H1 (cell line): ENCODE measurements at regions not wholly inside any gene's neighbourhood (a gene's known extent, or its start where the extent isn't known, plus 50 kb on each side); places are given as distances from the start of the nearest gene placed in this dataset.
"Not testable (repeated sequence)": the region's sequence is repeated elsewhere in the genome, so short reads cannot be mapped to it uniquely, and the experiment has no call there.

Source experiments
- BRCA1 ChIP-seq: IDR thresholded peaks from 2 replicates; pipeline ENCODE4 v1.6.1; 2012; ENCODE audit warnings: low read depth, low read length, improper control_type of control experiment
- EP300 ChIP-seq, 2 experiments: IDR thresholded peaks; 1 replicate in 1 of 2; 2 replicates in 1 of 2; pipeline ENCODE4 v1.6.1; 2011 to 2012; ENCODE audit warnings: low read depth in 2 of 2, low read length in 2 of 2, mild to moderate bottlenecking in 2 of 2, borderline replicate concordance in 1 of 2, inconsistent platforms in 1 of 2, moderate library complexity in 1 of 2
- FOSL1 ChIP-seq: IDR thresholded peaks from 2 replicates; pipeline ENCODE4 v1.6.1; 2011; ENCODE audit warnings: mild to moderate bottlenecking, low read depth, low read length, moderate library complexity; ENCODE audit not compliant: insufficient read depth
- POLR2A ChIP-seq, 2 experiments: IDR thresholded peaks; 1 replicate in 1 of 2; 2 replicates in 1 of 2; pipeline ENCODE4 v1.6.1; 2011; ENCODE audit warnings: low read depth in 2 of 2, low read length in 2 of 2, mild to moderate bottlenecking in 2 of 2; ENCODE audit errors: control extremely low read depth in 1 of 2
- POLR2AphosphoS5 ChIP-seq: IDR thresholded peaks from 2 replicates; pipeline ENCODE4 v1.6.1; 2011; ENCODE audit warnings: low read depth, low read length
- SIN3A ChIP-seq, 2 experiments: IDR thresholded peaks in 1 of 2; conservative IDR thresholded peaks in 1 of 2; 2 replicates each; pipeline ENCODE4 v1.6.1; 2011 to 2012; ENCODE audit warnings: low read length in 2 of 2, improper control_type of control experiment in 1 of 2, low read depth in 1 of 2, mild to moderate bottlenecking in 1 of 2
- SP2 ChIP-seq: IDR thresholded peaks from 2 replicates; pipeline ENCODE4 v1.6.1; 2012; ENCODE audit warnings: mild to moderate bottlenecking, low read length, inconsistent platforms
- SP4 ChIP-seq: IDR thresholded peaks from 2 replicates; pipeline ENCODE4 v1.6.1; 2012; ENCODE audit warnings: low read length, inconsistent platforms
- TBP ChIP-seq: IDR thresholded peaks from 2 replicates; pipeline ENCODE4 v1.6.1; 2011; ENCODE audit warnings: low read depth, low read length, improper control_type of control experiment
- TF ChIP-seq, protein P1 (sequence below), 3 experiments: IDR thresholded peaks; 1 replicate in 2 of 3; 2 replicates in 1 of 3; pipeline versions ENCODE4 v1.5.1 to v1.6.1; 2011; ENCODE audit warnings: low read length in 3 of 3, mild to moderate bottlenecking in 3 of 3, inconsistent platforms in 2 of 3, low read depth in 1 of 3, moderate library complexity in 1 of 3; ENCODE audit not compliant: insufficient read depth in 1 of 3; ENCODE audit errors: control extremely low read depth in 1 of 3
- TF ChIP-seq, protein P2 (sequence below): IDR thresholded peaks from 2 replicates; pipeline ENCODE4 v1.6.1; 2011; ENCODE audit warnings: low read length, improper control_type of control experiment
- TF ChIP-seq, protein P3 (sequence below): IDR thresholded peaks from 2 replicates; pipeline ENCODE4 v1.6.1; 2012; ENCODE audit warnings: inconsistent platforms

DNA sequence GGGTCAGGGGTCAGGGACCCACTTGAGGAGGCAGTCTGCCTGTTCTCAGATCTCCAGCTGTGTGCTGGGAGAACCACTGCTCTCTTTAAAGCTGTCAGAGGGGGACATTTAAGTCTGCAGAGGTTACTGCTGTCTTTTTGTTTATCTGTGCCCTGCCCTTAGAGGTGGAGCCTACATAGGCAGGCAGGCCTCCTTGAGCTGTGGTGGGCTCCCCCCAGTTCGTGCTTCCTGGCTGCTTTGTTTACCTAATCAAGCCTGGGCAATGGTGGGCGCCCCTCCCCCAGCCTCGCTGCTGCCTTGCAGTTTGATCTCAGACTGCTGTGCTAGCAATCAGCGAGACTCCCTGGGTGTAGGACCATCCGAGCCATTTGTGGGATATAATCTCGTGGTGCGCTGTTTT lies 830.5 kb upstream of the ANO3 start:
- not testable (repeated sequence) for TF ChIP-seq EP300 (IDR thresholded peaks at IDR 0.05; ENCODE audit: borderline replicate concordance in 1 of 2, low read depth in 2 of 2, low read length in 2 of 2); TBP; BRCA1; SP2; SIN3A (conservative IDR thresholded peaks at IDR 0.05 in 1 of 2, IDR thresholded peaks at IDR 0.05 in 1 of 2; ENCODE audit: low read depth in 1 of 2, low read length in 2 of 2); POLR2A (IDR thresholded peaks at IDR 0.05; ENCODE audit: control extremely low read depth in 1 of 2, low read depth in 2 of 2, low read length in 2 of 2); SP4; POLR2AphosphoS5; FOSL1
- TF ChIP-seq, protein P1, sequence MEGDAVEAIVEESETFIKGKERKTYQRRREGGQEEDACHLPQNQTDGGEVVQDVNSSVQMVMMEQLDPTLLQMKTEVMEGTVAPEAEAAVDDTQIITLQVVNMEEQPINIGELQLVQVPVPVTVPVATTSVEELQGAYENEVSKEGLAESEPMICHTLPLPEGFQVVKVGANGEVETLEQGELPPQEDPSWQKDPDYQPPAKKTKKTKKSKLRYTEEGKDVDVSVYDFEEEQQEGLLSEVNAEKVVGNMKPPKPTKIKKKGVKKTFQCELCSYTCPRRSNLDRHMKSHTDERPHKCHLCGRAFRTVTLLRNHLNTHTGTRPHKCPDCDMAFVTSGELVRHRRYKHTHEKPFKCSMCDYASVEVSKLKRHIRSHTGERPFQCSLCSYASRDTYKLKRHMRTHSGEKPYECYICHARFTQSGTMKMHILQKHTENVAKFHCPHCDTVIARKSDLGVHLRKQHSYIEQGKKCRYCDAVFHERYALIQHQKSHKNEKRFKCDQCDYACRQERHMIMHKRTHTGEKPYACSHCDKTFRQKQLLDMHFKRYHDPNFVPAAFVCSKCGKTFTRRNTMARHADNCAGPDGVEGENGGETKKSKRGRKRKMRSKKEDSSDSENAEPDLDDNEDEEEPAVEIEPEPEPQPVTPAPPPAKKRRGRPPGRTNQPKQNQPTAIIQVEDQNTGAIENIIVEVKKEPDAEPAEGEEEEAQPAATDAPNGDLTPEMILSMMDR (IDR thresholded peaks at IDR 0.05; ENCODE audit: control extremely low read depth in 1 of 3, insufficient read depth in 1 of 3, low read depth in 1 of 3, low read length in 3 of 3) = not testable (repeated sequence)
- TF ChIP-seq, protein P2, sequence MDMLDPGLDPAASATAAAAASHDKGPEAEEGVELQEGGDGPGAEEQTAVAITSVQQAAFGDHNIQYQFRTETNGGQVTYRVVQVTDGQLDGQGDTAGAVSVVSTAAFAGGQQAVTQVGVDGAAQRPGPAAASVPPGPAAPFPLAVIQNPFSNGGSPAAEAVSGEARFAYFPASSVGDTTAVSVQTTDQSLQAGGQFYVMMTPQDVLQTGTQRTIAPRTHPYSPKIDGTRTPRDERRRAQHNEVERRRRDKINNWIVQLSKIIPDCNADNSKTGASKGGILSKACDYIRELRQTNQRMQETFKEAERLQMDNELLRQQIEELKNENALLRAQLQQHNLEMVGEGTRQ = not testable (repeated sequence)
- TF ChIP-seq, protein P3, sequence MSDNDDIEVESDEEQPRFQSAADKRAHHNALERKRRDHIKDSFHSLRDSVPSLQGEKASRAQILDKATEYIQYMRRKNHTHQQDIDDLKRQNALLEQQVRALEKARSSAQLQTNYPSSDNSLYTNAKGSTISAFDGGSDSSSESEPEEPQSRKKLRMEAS = not testable (repeated sequence)
